K562 (cell line): ENCODE measurements at regions not wholly inside any gene's neighbourhood (a gene's known extent, or its start where the extent isn't known, plus 50 kb on each side); places are given as distances from the start of the nearest gene placed in this dataset.
A peak's percentile ranks its signal among the peaks of the same experiment; 100 is the strongest.

Source experiments
- FOSL1 ChIP-seq: fragments of 200-800 bp; sonication (Bioruptor generic); conservative IDR thresholded peaks from 2 replicates; pipeline ENCODE4 v1.6.1; 2016; ENCODE audit warnings: missing genetic modification characterization, missing compliant biosample characterization
- GTF2E2 ChIP-seq: fragments of 200-800 bp; sonication (Bioruptor generic); IDR thresholded peaks from 2 replicates; pipeline ENCODE4 v1.6.1; 2016; ENCODE audit warnings: missing genetic modification characterization, missing compliant biosample characterization
- HDAC8 ChIP-seq: fragments of 450-650 bp; IDR thresholded peaks from 2 replicates; pipeline ENCODE4 v1.6.1; 2016; ENCODE audit warnings: mild to moderate bottlenecking, missing genetic modification characterization, moderate library complexity, missing compliant biosample characterization
- KDM2B ChIP-seq: fragments of 250-450 bp; sonication (Bioruptor Pico); IDR thresholded peaks from 2 replicates; pipeline ENCODE4 v1.8.0; 2021; ENCODE audit warnings: mild to moderate bottlenecking, moderate library complexity
- ZNF644 ChIP-seq: fragments of 200-800 bp; sonication (Bioruptor generic); IDR thresholded peaks from 2 replicates; pipeline ENCODE4 v1.6.1; 2016; ENCODE audit warnings: low read depth, missing genetic modification characterization, missing compliant biosample characterization
- ZSCAN32 ChIP-seq: fragments of 450-650 bp; formaldehyde crosslinking; IDR thresholded peaks from 2 replicates; pipeline ENCODE4 v1.4.0; 2020; ENCODE audit warnings: mild to moderate bottlenecking, moderate library complexity
- TF ChIP-seq, protein P1 (sequence below), 2 experiments: fragments of 450-650 bp; IDR thresholded peaks; 2 replicates each; pipeline ENCODE4 v1.6.1; 2016; ENCODE audit warnings: mild to moderate bottlenecking in 2 of 2, borderline replicate concordance in 1 of 2, low read depth in 1 of 2, moderate library complexity in 1 of 2
- TF ChIP-seq, protein P2 (sequence below): fragments of 450-650 bp; IDR thresholded peaks from 2 replicates; pipeline ENCODE4 v1.6.1; 2016; ENCODE audit warnings: low read depth, mild to moderate bottlenecking, moderate library complexity

DNA sequence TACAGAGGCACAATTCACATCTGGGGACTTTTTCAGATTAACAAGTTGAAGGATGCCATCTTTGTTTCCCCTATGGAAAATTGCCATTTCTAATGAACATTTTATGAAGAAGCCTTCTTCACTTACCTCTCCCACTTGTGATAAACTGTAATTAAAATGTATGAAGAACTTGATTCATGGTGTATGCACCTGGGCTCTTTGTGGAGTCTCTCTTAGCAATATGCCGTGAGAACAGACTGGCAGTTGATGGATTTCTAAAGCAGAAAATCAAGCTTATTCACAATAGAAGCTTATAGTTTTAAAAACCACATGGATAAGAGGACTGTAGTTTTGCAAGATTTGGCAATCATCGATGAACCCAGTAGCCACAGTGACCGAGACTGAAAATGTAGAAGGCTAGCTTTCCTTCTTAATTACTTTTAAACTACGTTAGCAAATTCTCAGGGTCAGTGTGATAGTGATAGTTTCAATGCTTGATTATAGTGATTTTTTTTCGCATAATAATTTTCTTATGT, 270.6 kb downstream of the PRL start (continued):
- TF ChIP-seq ZNF644 (tag) (0 out of 2 replicates have a peak, but pooled peaks have one; percentile 12), FOSL1 (tag) (no peak), KDM2B (no peak), HDAC8 (tag) (no peak), ZSCAN32 (CRISPR knock-in tag) (peak; percentile 30; the same call in 1 of the 2 replicates), GTF2E2 (0 out of 2 replicates have a peak, but pooled peaks have one; percentile 14)
- TF ChIP-seq, protein P1, sequence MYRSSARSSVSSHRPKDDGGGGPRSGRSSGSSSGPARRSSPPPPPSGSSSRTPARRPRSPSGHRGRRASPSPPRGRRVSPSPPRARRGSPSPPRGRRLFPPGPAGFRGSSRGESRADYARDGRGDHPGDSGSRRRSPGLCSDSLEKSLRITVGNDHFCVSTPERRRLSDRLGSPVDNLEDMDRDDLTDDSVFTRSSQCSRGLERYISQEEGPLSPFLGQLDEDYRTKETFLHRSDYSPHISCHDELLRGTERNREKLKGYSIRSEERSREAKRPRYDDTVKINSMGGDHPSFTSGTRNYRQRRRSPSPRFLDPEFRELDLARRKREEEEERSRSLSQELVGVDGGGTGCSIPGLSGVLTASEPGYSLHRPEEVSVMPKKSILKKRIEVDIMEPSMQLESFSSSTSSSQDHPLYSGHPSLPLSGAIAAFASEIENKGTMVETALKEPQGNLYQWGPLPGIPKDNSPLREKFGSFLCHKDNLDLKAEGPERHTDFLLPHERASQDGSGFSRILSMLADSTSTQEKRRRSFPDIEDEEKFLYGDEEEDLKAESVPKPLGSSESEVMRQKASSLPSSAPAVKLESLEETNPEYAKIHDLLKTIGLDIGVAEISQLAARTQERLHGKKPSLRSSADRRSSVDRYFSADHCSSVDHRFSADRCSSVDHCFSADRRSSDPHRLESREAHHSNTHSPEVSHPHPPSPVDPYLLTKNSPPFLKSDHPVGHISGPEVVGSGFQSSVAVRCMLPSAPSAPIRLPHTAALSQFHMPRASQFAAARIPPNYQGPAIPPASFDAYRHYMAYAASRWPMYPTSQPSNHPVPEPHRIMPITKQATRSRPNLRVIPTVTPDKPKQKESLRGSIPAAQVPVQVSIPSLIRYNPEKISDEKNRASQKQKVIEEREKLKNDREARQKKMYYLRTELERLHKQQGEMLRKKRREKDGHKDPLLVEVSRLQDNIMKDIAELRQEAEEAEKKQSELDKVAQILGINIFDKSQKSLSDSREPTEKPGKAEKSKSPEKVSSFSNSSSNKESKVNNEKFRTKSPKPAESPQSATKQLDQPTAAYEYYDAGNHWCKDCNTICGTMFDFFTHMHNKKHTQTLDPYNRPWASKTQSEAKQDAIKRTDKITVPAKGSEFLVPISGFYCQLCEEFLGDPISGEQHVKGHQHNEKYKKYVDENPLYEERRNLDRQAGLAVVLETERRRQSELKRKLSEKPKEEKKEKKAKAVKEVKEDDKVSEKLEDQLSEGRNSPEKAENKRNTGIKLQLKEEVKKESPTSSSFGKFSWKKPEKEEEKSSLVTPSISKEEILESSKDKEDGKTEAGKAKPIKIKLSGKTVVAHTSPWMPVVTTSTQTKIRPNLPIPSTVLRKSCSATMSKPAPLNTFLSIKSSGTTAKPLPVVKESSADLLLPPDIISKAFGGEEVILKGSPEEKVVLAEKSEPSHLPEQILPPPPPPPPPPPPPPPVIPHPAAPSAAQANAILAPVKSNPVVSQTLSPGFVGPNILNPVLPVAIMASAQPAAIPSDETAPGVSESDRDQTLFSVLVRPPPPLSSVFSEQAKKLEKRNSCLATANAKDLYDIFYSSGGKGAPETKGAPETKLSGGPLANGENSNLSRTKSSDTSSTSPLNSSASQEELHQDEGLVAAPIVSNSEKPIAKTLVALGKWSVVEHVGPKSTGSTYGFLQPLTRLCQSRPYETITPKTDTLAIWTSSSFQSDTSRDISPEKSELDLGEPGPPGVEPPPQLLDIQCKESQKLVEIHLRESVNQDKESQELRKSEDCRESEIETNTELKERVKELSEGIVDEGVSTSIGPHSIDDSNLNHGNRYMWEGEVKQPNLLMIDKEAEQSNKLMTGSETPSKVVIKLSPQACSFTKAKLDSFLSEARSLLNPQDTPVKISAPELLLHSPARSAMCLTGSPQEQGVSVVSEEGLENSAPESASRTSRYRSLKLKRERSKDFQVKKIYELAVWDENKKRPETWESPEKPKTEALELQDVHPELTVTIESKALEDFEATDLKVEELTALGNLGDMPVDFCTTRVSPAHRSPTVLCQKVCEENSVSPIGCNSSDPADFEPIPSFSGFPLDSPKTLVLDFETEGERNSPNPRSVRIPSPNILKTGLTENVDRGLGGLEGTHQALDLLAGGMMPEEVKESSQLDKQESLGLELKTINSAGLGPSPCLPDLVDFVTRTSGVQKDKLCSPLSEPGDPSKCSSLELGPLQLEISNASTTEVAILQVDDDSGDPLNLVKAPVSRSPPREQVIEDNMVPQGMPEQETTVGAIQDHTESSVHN (IDR thresholded peaks at IDR 0.05; ENCODE audit: borderline replicate concordance in 1 of 2, low read depth in 1 of 2): no peak
- TF ChIP-seq, protein P2, sequence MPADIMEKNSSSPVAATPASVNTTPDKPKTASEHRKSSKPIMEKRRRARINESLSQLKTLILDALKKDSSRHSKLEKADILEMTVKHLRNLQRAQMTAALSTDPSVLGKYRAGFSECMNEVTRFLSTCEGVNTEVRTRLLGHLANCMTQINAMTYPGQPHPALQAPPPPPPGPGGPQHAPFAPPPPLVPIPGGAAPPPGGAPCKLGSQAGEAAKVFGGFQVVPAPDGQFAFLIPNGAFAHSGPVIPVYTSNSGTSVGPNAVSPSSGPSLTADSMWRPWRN: no peak
